ENCODE measurements at regions not wholly inside any gene's neighbourhood (a gene's known extent, or its start where the extent isn't known, plus 50 kb on each side); places are given as distances from the start of the nearest gene placed in this dataset.

DNA sequence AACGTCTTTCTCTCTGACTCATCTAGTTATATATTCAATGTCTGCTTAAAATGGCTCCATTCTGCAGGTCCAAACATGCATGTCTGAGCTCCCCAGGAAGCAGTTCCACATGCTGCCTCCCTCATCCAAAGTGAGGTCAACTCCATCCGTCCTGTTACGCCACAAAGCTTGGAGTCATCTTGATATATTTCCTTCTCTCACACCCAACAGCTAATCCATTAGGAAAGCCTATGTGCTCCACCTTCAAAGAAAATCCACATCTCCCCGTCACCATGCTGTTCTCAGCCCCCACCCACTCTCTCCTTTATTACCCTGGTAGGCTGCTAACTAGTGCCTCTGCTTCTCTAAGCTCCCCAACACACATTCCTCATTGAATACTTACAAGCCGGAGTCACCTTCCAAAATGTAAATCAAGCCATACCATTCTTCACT lies 130.2 kb upstream of the SYNDIG1 start:
- TF ChIP-seq POLR2AphosphoS5 (IDR thresholded peaks at IDR 0.05; ENCODE audit: low read depth, low read length): no peak
- no peak for TF ChIP-seq POLR2A (IDR thresholded peaks at IDR 0.05; ENCODE audit: low read depth, low read length)
